DOHH2 (cell line): ENCODE measurements at regions not wholly inside any gene's neighbourhood (a gene's known extent, or its start where the extent isn't known, plus 50 kb on each side); places are given as distances from the start of the nearest gene placed in this dataset.

Source experiments
- H3F3A ChIP-seq: fragments of 200-600 bp; sonication (generic), shearing (Covaris generic); 2 replicates; pipeline ENCODE4 v1.6.0; 2016; ENCODE audit warnings: antibody characterized with exemption, mild to moderate bottlenecking; ENCODE audit not compliant: control insufficient read depth, insufficient read depth
- H3K27ac ChIP-seq: fragments of 200-600 bp; sonication (generic); 2 replicates; pipeline ENCODE4 v1.5.1; 2014; ENCODE audit warnings: low read depth, mild to moderate bottlenecking, low read length, moderate library complexity
- H3K27me3 ChIP-seq: fragments of 200-600 bp; sonication (generic); 2 replicates; pipeline ENCODE4 v1.6.1; 2014; ENCODE audit warnings: mild to moderate bottlenecking, low read length, mixed read lengths; ENCODE audit not compliant: control insufficient read depth
- H3K36me3 ChIP-seq: fragments of 200-600 bp; sonication (generic); 2 replicates; pipeline ENCODE4 v1.6.1; 2014; ENCODE audit warnings: mild to moderate bottlenecking, low read length, moderate library complexity, mixed read lengths; ENCODE audit not compliant: control insufficient read depth
- H3K4me1 ChIP-seq: fragments of 200-600 bp; sonication (generic); 2 replicates; pipeline ENCODE4 v1.6.1; 2014; ENCODE audit warnings: mild to moderate bottlenecking, low read length, mixed read lengths; ENCODE audit not compliant: control insufficient read depth
- H3K4me2 ChIP-seq: fragments of 200-600 bp; sonication (generic); 2 replicates; pipeline ENCODE4 v1.6.0; 2014; ENCODE audit warnings: mild to moderate bottlenecking, low read length, moderate library complexity
- H3K4me3 ChIP-seq: fragments of 200-600 bp; sonication (generic); 2 replicates; pipeline ENCODE4 v1.5.1; 2014; ENCODE audit warnings: mild to moderate bottlenecking, low read length, mixed read lengths
- H3K79me2 ChIP-seq: fragments of 200-600 bp; sonication (generic); 2 replicates; pipeline ENCODE4 v1.6.1; 2014; ENCODE audit warnings: mild to moderate bottlenecking, low read length, mixed read lengths; ENCODE audit not compliant: control insufficient read depth
- H3K9me2 ChIP-seq: fragments of 200-600 bp; sonication (generic); replicated peaks from 2 replicates; pipeline ENCODE4 v1.6.1; 2014; ENCODE audit warnings: mild to moderate bottlenecking, low read length, mixed read lengths; ENCODE audit not compliant: control insufficient read depth
- H3K9me3 ChIP-seq: fragments of 200-600 bp; sonication (generic); 2 replicates; pipeline ENCODE4 v1.6.1; 2014; ENCODE audit warnings: antibody characterized with exemption, low read length, mixed read lengths; ENCODE audit not compliant: control insufficient read depth, insufficient read depth
- H4K20me1 ChIP-seq: fragments of 200-600 bp; sonication (generic); 2 replicates; pipeline ENCODE4 v1.6.0; 2014; ENCODE audit warnings: low read depth, mild to moderate bottlenecking, antibody characterized with exemption, low read length, moderate library complexity; ENCODE audit not compliant: control insufficient read depth, insufficient read depth
- EZH2phosphoT487 ChIP-seq: fragments of 200-600 bp; sonication (generic); IDR thresholded peaks from 2 replicates; pipeline ENCODE4 v1.6.1; 2017; ENCODE audit warnings: borderline replicate concordance, mild to moderate bottlenecking, antibody characterized with exemption, low read length, moderate library complexity, mixed read lengths
- TF ChIP-seq, protein P1 (sequence below): fragments of 200-600 bp; sonication (generic); IDR thresholded peaks from one replicate; pipeline ENCODE4 v1.5.1; 2014; ENCODE audit warnings: antibody characterized with exemption, mild to moderate bottlenecking, low read depth, low read length; ENCODE audit not compliant: poor library complexity, severe bottlenecking

DNA sequence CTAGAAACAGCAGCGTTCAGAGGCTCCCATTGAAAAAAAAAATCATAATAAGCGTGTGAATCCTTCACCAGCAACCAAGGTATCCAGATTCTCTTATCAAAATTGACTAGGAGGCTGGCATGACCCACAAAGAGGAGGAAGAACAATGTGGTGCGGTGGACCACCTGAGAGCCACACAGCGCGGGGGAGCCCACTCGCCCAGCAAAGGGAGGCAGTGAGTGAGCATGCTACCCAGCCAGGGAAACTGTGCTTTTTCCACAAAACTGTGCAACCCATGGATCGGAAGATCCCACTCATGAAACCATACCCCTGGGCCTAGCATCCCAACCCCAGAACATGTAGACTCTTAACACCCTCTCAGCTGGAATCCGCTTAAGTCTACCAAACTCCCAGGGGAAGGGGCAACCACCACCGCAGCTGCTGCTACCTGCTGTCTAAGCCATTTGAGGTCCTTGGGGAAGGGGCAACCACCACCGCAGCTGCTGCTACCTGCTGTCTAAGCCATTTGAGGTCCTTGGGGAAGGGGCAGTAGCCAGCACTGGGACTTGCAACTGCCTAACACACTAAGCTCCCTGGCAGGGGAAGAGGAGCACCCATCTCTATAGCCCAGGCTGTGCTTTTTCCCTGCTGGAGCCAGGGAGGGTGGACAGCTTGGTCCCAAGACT lies 102.8 kb upstream of the CLDN18 start:
- no peaks in the 10 kb centered on the region for H3K36me3 ChIP-seq
- no peaks in the 10 kb centered on the region for H4K20me1 ChIP-seq
- TF ChIP-seq, protein P1, sequence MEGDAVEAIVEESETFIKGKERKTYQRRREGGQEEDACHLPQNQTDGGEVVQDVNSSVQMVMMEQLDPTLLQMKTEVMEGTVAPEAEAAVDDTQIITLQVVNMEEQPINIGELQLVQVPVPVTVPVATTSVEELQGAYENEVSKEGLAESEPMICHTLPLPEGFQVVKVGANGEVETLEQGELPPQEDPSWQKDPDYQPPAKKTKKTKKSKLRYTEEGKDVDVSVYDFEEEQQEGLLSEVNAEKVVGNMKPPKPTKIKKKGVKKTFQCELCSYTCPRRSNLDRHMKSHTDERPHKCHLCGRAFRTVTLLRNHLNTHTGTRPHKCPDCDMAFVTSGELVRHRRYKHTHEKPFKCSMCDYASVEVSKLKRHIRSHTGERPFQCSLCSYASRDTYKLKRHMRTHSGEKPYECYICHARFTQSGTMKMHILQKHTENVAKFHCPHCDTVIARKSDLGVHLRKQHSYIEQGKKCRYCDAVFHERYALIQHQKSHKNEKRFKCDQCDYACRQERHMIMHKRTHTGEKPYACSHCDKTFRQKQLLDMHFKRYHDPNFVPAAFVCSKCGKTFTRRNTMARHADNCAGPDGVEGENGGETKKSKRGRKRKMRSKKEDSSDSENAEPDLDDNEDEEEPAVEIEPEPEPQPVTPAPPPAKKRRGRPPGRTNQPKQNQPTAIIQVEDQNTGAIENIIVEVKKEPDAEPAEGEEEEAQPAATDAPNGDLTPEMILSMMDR = no peak
- TF ChIP-seq EZH2phosphoT487 = no peak
- no peak overlapping the region for H3K27ac ChIP-seq
- no peaks in the 10 kb centered on the region for H3K9me3 ChIP-seq
- H3K4me2 ChIP-seq = no peak overlapping the region
- no peaks in the 10 kb centered on the region for H3K9me2 ChIP-seq
- H3K27me3 ChIP-seq = no peaks in the 10 kb centered on the region
- no peaks in the 10 kb centered on the region for H3K4me1 ChIP-seq
- H3K79me2 ChIP-seq = no peaks in the 10 kb centered on the region
- H3F3A ChIP-seq = no peaks in the 10 kb centered on the region
- H3K4me3 ChIP-seq = no peak overlapping the region

DNA sequence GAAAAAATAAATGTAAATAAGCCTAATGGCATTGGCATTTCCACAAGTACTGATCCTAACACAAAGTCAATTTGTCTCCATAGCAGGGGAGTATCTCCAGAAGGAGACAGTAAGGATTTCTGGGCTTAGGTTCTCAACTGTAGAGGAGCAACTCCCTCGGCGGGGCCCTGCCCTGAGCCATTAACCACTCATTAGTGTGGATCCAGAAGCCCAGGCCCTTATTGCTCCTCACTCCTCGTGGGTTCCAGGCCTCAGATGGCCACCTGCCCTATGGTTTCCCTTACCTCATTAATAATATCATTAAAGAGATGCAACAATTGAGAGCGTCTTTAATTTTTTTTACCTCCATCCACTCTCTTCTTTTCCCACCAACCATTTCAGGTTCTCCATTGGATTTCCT lies 85.3 kb upstream of the CLDN18 start:
- no peaks in the 10 kb centered on the region for H4K20me1 ChIP-seq
- H3K27me3 ChIP-seq = no peaks in the 10 kb centered on the region
- H3K27ac ChIP-seq = no peak overlapping the region
- H3K4me1 ChIP-seq = no peaks in the 10 kb centered on the region
- TF ChIP-seq, protein P1 = no peak
- no peaks in the 10 kb centered on the region for H3K9me3 ChIP-seq
- no peaks in the 10 kb centered on the region for H3F3A ChIP-seq
- no peaks in the 10 kb centered on the region for H3K36me3 ChIP-seq
- no peaks in the 10 kb centered on the region for H3K9me2 ChIP-seq
- no peak overlapping the region for H3K4me2 ChIP-seq
- no peak overlapping the region for H3K4me3 ChIP-seq
- no peaks in the 10 kb centered on the region for H3K79me2 ChIP-seq

DNA sequence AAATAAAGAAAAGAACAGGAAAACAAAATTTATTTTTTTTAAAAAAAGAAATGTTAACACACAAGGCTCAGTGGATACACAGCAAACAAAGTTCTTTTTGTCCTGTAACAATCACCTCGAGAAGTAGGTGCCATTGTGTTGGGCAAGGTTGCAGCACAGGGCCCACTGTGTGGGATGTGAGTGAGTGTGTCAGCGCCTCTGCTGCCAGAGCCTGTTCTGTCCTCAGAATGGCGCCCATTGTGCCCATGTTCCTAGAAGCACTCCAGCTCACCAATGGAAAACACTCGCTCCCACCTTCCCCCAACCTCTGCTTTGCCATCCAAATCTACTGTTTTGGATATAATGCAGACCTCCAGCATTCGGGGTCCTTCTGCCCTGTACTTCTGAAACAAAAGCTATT lies 84.9 kb upstream of the CLDN18 start:
- H3K9me2 ChIP-seq = no peaks in the 10 kb centered on the region
- no peak overlapping the region for H3K27ac ChIP-seq
- no peaks in the 10 kb centered on the region for H3K9me3 ChIP-seq
- no peaks in the 10 kb centered on the region for H3K79me2 ChIP-seq
- TF ChIP-seq, protein P1 = no peak
- TF ChIP-seq EZH2phosphoT487 = no peak
- no peaks in the 10 kb centered on the region for H3F3A ChIP-seq
- H3K27me3 ChIP-seq = no peaks in the 10 kb centered on the region
- no peaks in the 10 kb centered on the region for H4K20me1 ChIP-seq
- H3K4me3 ChIP-seq = no peak overlapping the region
- H3K4me1 ChIP-seq = no peaks in the 10 kb centered on the region
- H3K36me3 ChIP-seq = no peaks in the 10 kb centered on the region
- H3K4me2 ChIP-seq = no peak overlapping the region
